Right atrium auricular region (tissue), 2 donors: ENCODE measurements at regions not wholly inside any gene's neighbourhood (a gene's known extent, or its start where the extent isn't known, plus 50 kb on each side); places are given as distances from the start of the nearest gene placed in this dataset.

ENCODE experiments used
- DNase-seq: peaks from one replicate; pipeline ENCODE4 v3.0.0-alpha.2; 2019; ENCODE audit warnings: low spot score
- H3K27ac ChIP-seq, 2 donors: fragments of 200-600 bp; sonication (generic); 1 replicate in 1 of 2; 2 replicates in 1 of 2; pipeline ENCODE4 v1.5.1; 2016 to 2019
- H3K27me3 ChIP-seq, 2 donors: fragments of 200-600 bp; sonication (generic); one replicate each; pipeline versions ENCODE4 v1.5.1 to v1.6.0; 2017 to 2019
- H3K36me3 ChIP-seq: fragments of 200-600 bp; sonication (generic); one replicate; pipeline ENCODE4 v1.5.1; 2016
- H3K4me1 ChIP-seq, 2 donors: fragments of 200-600 bp; sonication (generic); one replicate each; pipeline versions ENCODE4 v1.5.1 to v1.6.0; 2017 to 2019
- H3K4me3 ChIP-seq, 2 donors: fragments of 200-600 bp; sonication (generic); 1 replicate in 1 of 2; 2 replicates in 1 of 2; pipeline ENCODE4 v1.5.1; 2017 to 2019; ENCODE audit warnings: mild to moderate bottlenecking in 1 of 2, moderate library complexity in 1 of 2
- H3K9me3 ChIP-seq, 2 donors: fragments of 200-600 bp; sonication (generic); one replicate each; pipeline ENCODE4 v1.5.1; 2019
- TF ChIP-seq, protein P1 (sequence below), 2 donors: fragments of 200-600 bp; sonication (generic); IDR thresholded peaks; one replicate each; pipeline ENCODE4 v1.5.1; 2019; ENCODE audit warnings: antibody characterized with exemption in 2 of 2

DNA sequence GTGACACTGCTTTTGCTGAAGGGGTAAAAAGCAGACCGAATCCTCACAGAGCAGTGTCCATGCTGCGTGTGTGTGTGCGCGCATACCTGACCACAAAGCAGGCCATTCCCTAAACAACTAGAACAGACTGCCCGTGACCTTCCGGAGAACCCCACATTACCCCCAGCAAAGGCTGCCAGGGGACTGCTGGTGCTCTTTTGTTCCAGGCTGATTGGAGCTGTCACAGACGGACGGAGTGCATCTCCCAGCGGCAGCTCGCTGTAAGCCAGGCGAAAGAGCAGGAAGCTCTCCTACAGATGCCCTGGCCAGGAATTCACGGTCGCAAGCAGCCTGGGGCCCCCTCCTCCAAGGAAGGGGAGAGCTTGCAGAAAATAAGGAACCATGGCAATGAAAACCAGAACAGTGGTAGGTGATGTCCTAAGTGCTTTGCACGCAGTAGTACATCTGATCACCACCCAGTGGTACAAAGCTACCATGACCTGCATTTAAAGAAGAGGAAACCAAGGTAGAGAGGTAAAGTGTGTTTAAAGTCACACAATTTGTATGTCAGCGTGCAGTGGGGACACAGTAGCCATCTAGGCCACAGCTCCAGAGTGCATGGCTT lies 153.4 kb upstream of the DYNLRB2 start:
- Histone ChIP-seq H3K27me3 (no peaks in the 10 kb centered on the region), H3K36me3 (no peaks in the 10 kb centered on the region), H3K4me3 (no peak overlapping the region), H3K4me1 (no peaks in the 10 kb centered on the region), H3K27ac (no peak overlapping the region), H3K9me3 (no peaks in the 10 kb centered on the region)
- DNase-seq = no peak
- TF ChIP-seq, protein P1, sequence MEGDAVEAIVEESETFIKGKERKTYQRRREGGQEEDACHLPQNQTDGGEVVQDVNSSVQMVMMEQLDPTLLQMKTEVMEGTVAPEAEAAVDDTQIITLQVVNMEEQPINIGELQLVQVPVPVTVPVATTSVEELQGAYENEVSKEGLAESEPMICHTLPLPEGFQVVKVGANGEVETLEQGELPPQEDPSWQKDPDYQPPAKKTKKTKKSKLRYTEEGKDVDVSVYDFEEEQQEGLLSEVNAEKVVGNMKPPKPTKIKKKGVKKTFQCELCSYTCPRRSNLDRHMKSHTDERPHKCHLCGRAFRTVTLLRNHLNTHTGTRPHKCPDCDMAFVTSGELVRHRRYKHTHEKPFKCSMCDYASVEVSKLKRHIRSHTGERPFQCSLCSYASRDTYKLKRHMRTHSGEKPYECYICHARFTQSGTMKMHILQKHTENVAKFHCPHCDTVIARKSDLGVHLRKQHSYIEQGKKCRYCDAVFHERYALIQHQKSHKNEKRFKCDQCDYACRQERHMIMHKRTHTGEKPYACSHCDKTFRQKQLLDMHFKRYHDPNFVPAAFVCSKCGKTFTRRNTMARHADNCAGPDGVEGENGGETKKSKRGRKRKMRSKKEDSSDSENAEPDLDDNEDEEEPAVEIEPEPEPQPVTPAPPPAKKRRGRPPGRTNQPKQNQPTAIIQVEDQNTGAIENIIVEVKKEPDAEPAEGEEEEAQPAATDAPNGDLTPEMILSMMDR (IDR thresholded peaks at IDR 0.05) = no peak

DNA sequence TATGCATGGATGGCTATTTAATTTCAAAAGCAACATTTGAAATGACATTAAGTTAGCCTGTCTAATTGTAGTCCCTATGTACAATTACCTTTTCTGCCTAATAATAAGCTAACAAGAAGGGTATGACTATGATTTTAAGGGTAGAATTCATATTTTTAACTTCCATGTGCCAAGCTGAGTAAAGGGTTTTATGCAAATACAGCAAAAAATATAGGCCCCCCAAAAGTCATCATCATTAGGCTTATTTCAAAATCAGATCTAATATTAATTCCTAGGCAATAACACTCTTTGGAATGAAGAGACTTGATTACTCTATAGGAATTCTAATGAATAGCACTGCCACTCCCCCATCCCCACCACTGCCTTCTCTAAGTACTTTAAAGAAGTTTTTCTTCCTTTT lies 155.9 kb upstream of the DYNLRB2 start:
- Histone ChIP-seq H3K27me3 (no peaks in the 10 kb centered on the region), H3K9me3 (no peaks in the 10 kb centered on the region), H3K4me1 (no peaks in the 10 kb centered on the region), H3K27ac (no peak overlapping the region), H3K36me3 (no peaks in the 10 kb centered on the region), H3K4me3 (no peak overlapping the region)
- no peak for DNase-seq
- TF ChIP-seq, protein P1 (IDR thresholded peaks at IDR 0.05) = no peak

DNA sequence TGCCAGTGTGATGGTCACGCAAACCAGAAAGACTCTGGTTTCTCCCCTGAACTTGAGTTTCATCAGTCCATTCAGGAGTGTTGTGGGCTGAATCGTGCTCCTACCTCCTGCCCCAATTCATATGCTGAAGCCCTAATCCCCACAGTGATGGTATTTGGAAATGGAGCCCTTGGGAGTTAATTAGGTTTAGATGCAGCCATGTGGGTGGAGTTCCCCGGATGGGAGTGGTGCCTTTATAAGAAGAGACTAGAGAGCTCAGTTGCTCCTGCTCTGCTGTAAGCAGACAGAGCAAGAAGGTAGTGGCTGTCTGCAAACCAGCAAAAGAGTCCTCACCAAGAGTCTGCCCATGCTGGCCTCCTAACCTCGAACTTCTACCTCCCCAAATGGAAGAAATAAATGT lies 160.3 kb upstream of the DYNLRB2 start:
- DNase-seq = no peak
- no peak overlapping the region for H3K27ac ChIP-seq

DNA sequence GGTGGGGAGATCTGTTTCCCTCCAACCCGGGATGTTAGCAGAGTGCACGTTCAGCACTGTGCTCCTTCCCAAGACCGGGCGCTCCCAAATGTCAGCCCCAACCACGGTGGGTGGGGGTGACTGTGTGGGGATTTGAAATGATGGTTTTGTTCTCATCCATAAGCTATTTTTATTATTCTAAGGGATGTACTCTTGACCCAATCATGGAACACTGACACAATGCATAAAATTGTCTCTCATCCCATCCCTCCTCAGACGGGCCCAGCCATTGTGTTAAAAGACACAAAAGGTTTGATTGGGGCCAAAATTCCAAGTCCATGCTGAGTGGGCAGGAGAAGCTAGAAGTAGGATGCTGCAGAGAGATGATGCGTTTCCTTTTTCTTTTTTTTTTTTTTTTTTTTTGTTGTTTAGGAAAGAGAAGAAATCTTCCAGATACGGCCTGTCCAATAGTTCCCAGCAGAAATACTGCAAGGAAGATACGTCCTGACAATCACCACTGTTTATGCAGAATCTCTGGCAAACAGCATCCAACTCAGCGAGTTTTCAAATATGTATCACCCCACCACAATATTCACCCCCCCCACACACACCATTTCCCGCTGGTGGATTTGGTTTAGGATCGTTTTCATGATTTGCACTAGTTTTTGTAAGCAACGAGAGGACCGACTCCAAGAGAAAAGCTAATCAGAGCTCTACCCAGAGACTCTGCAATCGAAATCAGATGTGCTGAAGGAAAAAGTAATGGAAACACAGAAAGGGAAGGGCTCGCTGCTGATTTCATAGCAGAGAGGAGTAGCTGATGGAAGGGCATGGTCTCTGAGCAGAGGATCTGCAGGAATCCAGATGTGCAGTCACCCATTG lies 163.5 kb upstream of the DYNLRB2 start:
- TF ChIP-seq, protein P1 (IDR thresholded peaks at IDR 0.05) = no peak
- DNase-seq = no peak
- H3K27ac ChIP-seq = no peak overlapping the region
- H3K27me3 ChIP-seq = no peaks in the 10 kb centered on the region
- no peaks in the 10 kb centered on the region for H3K4me1 ChIP-seq
- peaks cover 0 to 7% of the 10 kb centered on the region in 2 donors for H3K9me3 ChIP-seq
- no peak overlapping the region for H3K4me3 ChIP-seq
- no peaks in the 10 kb centered on the region for H3K36me3 ChIP-seq

More for the DNA sequence above, 160.3 kb upstream of the DYNLRB2 start:
- Histone ChIP-seq H3K36me3 (no peaks in the 10 kb centered on the region), H3K4me3 (no peak overlapping the region), H3K27me3 (no peaks in the 10 kb centered on the region), H3K9me3 (no peaks in the 10 kb centered on the region), H3K4me1 (no peaks in the 10 kb centered on the region)
- TF ChIP-seq, protein P1 (IDR thresholded peaks at IDR 0.05) = no peak

DNA sequence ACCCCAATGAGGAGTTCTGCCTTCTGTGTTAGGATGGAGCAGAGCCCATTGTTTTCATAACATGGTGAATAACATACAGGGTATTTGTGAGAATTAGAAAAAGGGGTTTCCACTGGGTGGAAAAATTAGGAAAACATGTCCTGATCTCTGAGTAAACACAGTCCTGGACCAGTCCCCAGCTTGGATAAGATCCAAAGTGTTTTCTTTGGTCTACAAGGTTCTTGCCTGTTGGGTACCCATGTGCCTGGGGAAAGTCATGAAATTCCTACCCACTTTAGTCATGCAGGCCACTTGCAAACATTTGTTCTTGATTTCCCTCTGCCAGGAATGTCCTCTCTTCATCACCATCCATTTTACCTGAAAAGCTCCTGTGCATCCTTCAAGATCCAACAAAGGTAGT lies 164.8 kb upstream of the DYNLRB2 start:
- DNase-seq = no peak
- H3K9me3 ChIP-seq = peaks cover 0 to 7% of the 10 kb centered on the region in 2 donors
- no peak overlapping the region for H3K4me3 ChIP-seq
- H3K36me3 ChIP-seq = no peaks in the 10 kb centered on the region
- H3K27me3 ChIP-seq = no peaks in the 10 kb centered on the region
- H3K27ac ChIP-seq = no peak overlapping the region
- no peaks in the 10 kb centered on the region for H3K4me1 ChIP-seq
- TF ChIP-seq, protein P1 (IDR thresholded peaks at IDR 0.05) = no peak
